CD14-positive monocyte (primary cell): ENCODE measurements at regions not wholly inside any gene's neighbourhood (a gene's known extent, or its start where the extent isn't known, plus 50 kb on each side); places are given as distances from the start of the nearest gene placed in this dataset.

Experiments
- DNase-seq, 3 donors: peaks; one replicate each; pipeline ENCODE4 v3.0.0-alpha.2; 2011 to 2022
- H2AFZ ChIP-seq: 2 replicates; pipeline ENCODE4 v1.6.0; 2012; ENCODE audit warnings: mild to moderate bottlenecking, low read depth, low read length, inconsistent platforms; ENCODE audit not compliant: insufficient read depth, poor library complexity, severe bottlenecking
- H3K27ac ChIP-seq, 2 donors: 1 replicate in 1 of 2; 2 replicates in 1 of 2; pipeline ENCODE4 v1.5.1; 2012 to 2013; ENCODE audit warnings: low read length in 2 of 2, control low read depth in 1 of 2, inconsistent platforms in 1 of 2, low read depth in 1 of 2, mild to moderate bottlenecking in 1 of 2
- H3K27me3 ChIP-seq, 2 donors: one replicate each; pipeline versions ENCODE4 v1.6.0 to v1.6.1; 2011 to 2013; ENCODE audit warnings: low read length in 2 of 2; ENCODE audit not compliant: control insufficient read depth in 2 of 2, insufficient read depth in 2 of 2
- H3K36me3 ChIP-seq, 2 donors: replicated peaks in 1 of 2; 1 replicate in 1 of 2; 2 replicates in 1 of 2; pipeline versions ENCODE4 v1.5.1 to v1.6.1; 2012 to 2013; ENCODE audit warnings: low read length in 2 of 2, control low read depth in 1 of 2, inconsistent platforms in 1 of 2, mild to moderate bottlenecking in 1 of 2; ENCODE audit not compliant: insufficient read depth in 2 of 2, control insufficient read depth in 1 of 2
- H3K4me1 ChIP-seq, 2 donors: 1 replicate in 1 of 2; 2 replicates in 1 of 2; pipeline versions ENCODE4 v1.5.1 to v1.6.1; 2012 to 2013; ENCODE audit warnings: low read length in 2 of 2, control low read depth in 1 of 2, inconsistent platforms in 1 of 2, mild to moderate bottlenecking in 1 of 2, moderate library complexity in 1 of 2; ENCODE audit not compliant: insufficient read depth in 2 of 2, control insufficient read depth in 1 of 2
- H3K4me2 ChIP-seq: replicated peaks from 2 replicates; pipeline ENCODE3; 2012; ENCODE audit warnings: low read length, moderate library complexity, mild to moderate bottlenecking; ENCODE audit not compliant: poor library complexity, severe bottlenecking; ENCODE audit errors: extremely low read depth
- H3K4me3 ChIP-seq, 3 experiments: fragments of 200-600 bp in 1 of 3; sonication (generic) in 1 of 3; replicated peaks in 1 of 3; 1 replicate in 2 of 3; 2 replicates in 1 of 3; pipeline ENCODE4 v1.5.1; 2011 to 2013; ENCODE audit warnings: low read length in 3 of 3, mild to moderate bottlenecking in 3 of 3, control low read depth in 2 of 3, low read depth in 2 of 3, inconsistent platforms in 1 of 3, moderate library complexity in 1 of 3
- H3K79me2 ChIP-seq: 2 replicates; pipeline ENCODE4 v1.6.0; 2012; ENCODE audit warnings: mild to moderate bottlenecking, control low read depth, inconsistent platforms, low read length, moderate library complexity; ENCODE audit not compliant: insufficient read depth
- H3K9ac ChIP-seq: 2 replicates; pipeline ENCODE4 v1.6.0; 2017; ENCODE audit warnings: low read length, mild to moderate bottlenecking; ENCODE audit not compliant: insufficient read depth, poor library complexity, severe bottlenecking
- H3K9me3 ChIP-seq, 2 donors: replicated peaks in 1 of 2; 1 replicate in 1 of 2; 2 replicates in 1 of 2; pipeline versions ENCODE4 v1.5.1 to v1.6.1; 2012 to 2013; ENCODE audit warnings: low read length in 2 of 2, control low read depth in 1 of 2; ENCODE audit not compliant: control insufficient read depth in 1 of 2, insufficient read depth in 1 of 2
- H4K20me1 ChIP-seq: 2 replicates; pipeline ENCODE4 v1.6.0; 2012; ENCODE audit warnings: mild to moderate bottlenecking, low read length, control low read depth, moderate library complexity; ENCODE audit not compliant: insufficient read depth
- H3K27ac Mint-ChIP-seq, 7 donors: one replicate each; pipeline ENCODE4 v1.8.0; 2020; ENCODE audit warnings: mild to moderate bottlenecking in 7 of 7, mixed read lengths in 7 of 7, moderate library complexity in 6 of 7, inconsistent platforms in 2 of 7
- H3K27me3 Mint-ChIP-seq, 3 donors: one replicate each; pipeline ENCODE4 v1.8.0; 2021 to 2022; ENCODE audit warnings: low read depth in 3 of 3, mild to moderate bottlenecking in 3 of 3, mixed read lengths in 3 of 3, moderate library complexity in 3 of 3, inconsistent platforms in 1 of 3
- H3K36me3 Mint-ChIP-seq, 2 donors: one replicate each; pipeline ENCODE4 v1.8.0; 2020; ENCODE audit warnings: mixed read lengths in 2 of 2, inconsistent platforms in 1 of 2, mild to moderate bottlenecking in 1 of 2
- H3K4me1 Mint-ChIP-seq: one replicate; pipeline ENCODE4 v1.8.0; 2020; ENCODE audit warnings: mild to moderate bottlenecking, mixed read lengths
- H3K4me3 Mint-ChIP-seq, 2 donors: one replicate each; pipeline ENCODE4 v1.8.0; 2020; ENCODE audit warnings: mild to moderate bottlenecking in 2 of 2, mixed read lengths in 2 of 2, moderate library complexity in 1 of 2
- H3K9me3 Mint-ChIP-seq, 7 donors: one replicate each; pipeline ENCODE4 v1.8.0; 2020 to 2022; ENCODE audit warnings: mixed read lengths in 7 of 7, mild to moderate bottlenecking in 6 of 7, moderate library complexity in 6 of 7, inconsistent platforms in 2 of 7
- CTCF ChIP-seq: fragments of 200-600 bp; IDR thresholded peaks from one replicate; pipeline ENCODE4 v1.8.0; 2022; ENCODE audit warnings: antibody characterized with exemption, mild to moderate bottlenecking
- WGBS: methylation state at CpG from one replicate; pipeline ENCODE4 v1.1.5; 2013; ENCODE audit warnings: missing lambda C conversion rate; ENCODE audit not compliant: insufficient coverage; 5-methylcytosine and 5-hydroxymethylcytosine counted together
- intact Hi-C, 2 donors: fragments of 100-400 bp; cut with micrococcal nuclease; formaldehyde crosslinking; loops; one replicate each; pipeline versions ENCODE4 v1.15.0 to v1.15.1; 2023

- no peak overlapping the region for H3K27ac Mint-ChIP-seq
- 88% methylated on average over 3 of the region's 5 CpGs for WGBS
- no peak for TF ChIP-seq CTCF
- intact Hi-C loops, result no loop called here
- no peaks in the 10 kb centered on the region for H3K4me1 ChIP-seq
- H3K9me3 ChIP-seq, result no peaks in the 10 kb centered on the region
- H3K27me3 Mint-ChIP-seq, result peaks cover 0 to 3% (median 0%) of the 10 kb centered on the region in 3 donors
- H3K79me2 ChIP-seq, result no peaks in the 10 kb centered on the region
- no peak overlapping the region for H3K4me3 ChIP-seq
- H3K4me2 ChIP-seq, result no peak overlapping the region
- H3K4me3 Mint-ChIP-seq, result no peak overlapping the region
- H3K9ac ChIP-seq, result no peak overlapping the region
- no peak overlapping the region for H3K27ac ChIP-seq
- H3K36me3 ChIP-seq, result no peaks in the 10 kb centered on the region
- no peak for DNase-seq
- H3K9me3 Mint-ChIP-seq, result peaks cover 0 to under 1% (median 0%) of the 10 kb centered on the region in 7 donors
- H3K36me3 Mint-ChIP-seq, result no peaks in the 10 kb centered on the region
- H2AFZ ChIP-seq, result no peak overlapping the region
- no peaks in the 10 kb centered on the region for H3K27me3 ChIP-seq
- peaks cover 2% of the 10 kb centered on the region for H3K4me1 Mint-ChIP-seq
- H4K20me1 ChIP-seq, result no peaks in the 10 kb centered on the region
Observed at GRCh38 chr6:21996425-21997118, 300.3 kb downstream of the PRL start.

GRCh38 chr6:21997119-21998037, 299.5 kb downstream of the PRL start:
- Histone ChIP-seq H3K9ac (no peak overlapping the region), H4K20me1 (no peaks in the 10 kb centered on the region), H3K27ac (no peak overlapping the region), H2AFZ (no peak overlapping the region), H3K4me1 (no peaks in the 10 kb centered on the region), H3K4me3 (no peak overlapping the region), H3K4me2 (no peak overlapping the region), H3K9me3 (no peaks in the 10 kb centered on the region), H3K79me2 (no peaks in the 10 kb centered on the region), H3K27me3 (no peaks in the 10 kb centered on the region), H3K36me3 (no peaks in the 10 kb centered on the region)
- intact Hi-C loops, result no loop called here
- Mint-ChIP-seq H3K4me1 (peaks cover 3% of the 10 kb centered on the region), H3K9me3 (no peaks in the 10 kb centered on the region), H3K36me3 (no peaks in the 10 kb centered on the region), H3K27me3 (peaks cover 0 to 2% (median 0%) of the 10 kb centered on the region in 3 donors), H3K4me3 (no peak overlapping the region), H3K27ac (no peak overlapping the region)
- TF ChIP-seq CTCF, result no peak
- no peak for DNase-seq
- WGBS, result no CpG with 5 or more reads among the region's 5 CpGs
